PFSK-1 (cell line): ENCODE measurements at regions not wholly inside any gene's neighbourhood (a gene's known extent, or its start where the extent isn't known, plus 50 kb on each side); places are given as distances from the start of the nearest gene placed in this dataset.

Experiments used
- POLR2AphosphoS5 ChIP-seq: IDR thresholded peaks from 2 replicates; pipeline ENCODE4 v1.6.1; 2012; ENCODE audit warnings: low read depth, mild to moderate bottlenecking, control low read depth, low read length, moderate library complexity
- SIN3A ChIP-seq: IDR thresholded peaks from 2 replicates; pipeline ENCODE4 v1.6.1; 2012; ENCODE audit warnings: mild to moderate bottlenecking, low read length, moderate library complexity, borderline replicate concordance; ENCODE audit not compliant: insufficient read depth

DNA sequence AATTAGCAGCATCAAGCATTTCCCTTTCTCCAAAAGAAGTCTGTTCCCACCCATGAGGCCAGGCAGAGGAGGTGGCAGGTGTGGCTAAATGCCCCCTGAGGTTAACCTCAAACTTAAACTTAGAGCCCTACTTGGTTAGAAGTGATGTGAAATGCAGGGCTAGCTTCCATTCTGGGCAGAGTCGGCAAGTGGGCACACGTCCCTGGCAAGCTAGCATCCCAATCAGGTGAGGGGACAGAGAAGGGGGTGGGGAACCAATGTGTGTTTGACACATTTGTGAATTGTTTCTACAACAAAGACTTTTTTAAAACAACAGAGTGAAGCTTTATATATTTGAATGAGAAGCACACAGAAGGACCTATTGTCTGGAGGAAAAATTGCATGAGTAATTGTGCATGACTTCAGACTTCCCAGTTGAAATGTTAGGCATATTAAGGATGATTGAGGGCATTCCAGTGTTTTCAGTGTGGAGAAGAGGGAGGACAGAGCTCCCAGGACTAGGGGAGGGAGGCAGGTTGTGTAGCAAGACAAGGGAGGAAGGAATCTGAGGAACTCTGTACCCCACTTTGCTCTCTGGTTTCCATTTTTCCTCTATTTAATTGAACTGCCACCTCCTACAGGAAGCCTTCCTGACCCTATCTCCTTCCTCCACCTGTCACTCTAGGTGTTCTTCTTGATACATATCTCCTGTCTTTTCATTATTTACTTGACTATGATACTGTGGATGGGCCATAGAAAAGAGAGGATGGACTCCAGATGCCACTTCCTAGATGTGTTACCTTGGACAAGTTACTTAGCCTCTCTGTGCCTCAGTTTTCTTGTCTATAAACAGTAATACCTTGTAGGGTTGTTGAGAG is 83.3 kb upstream of the PICALM start:
- TF ChIP-seq SIN3A = no peak
- no peak for TF ChIP-seq POLR2AphosphoS5
